Activated T-cell treated with anti-CD3 and anti-CD28 coated beads, Interleukin-2, amount 50 U/mL, for 72 hours (primary cell): ENCODE measurements at regions not wholly inside any gene's neighbourhood (a gene's known extent, or its start where the extent isn't known, plus 50 kb on each side); places are given as distances from the start of the nearest gene placed in this dataset.
"Not testable (repeated sequence)": the region's sequence is repeated elsewhere in the genome, so short reads cannot be mapped to it uniquely, and the experiment has no call there.

Experiments
- ATAC-seq, 2 donors: fragments of 150-1000 bp; cut with Tn5 transposase; replicated peaks in 1 of 2; 2 replicates each; pipeline ENCODE4 v1.10.0; 2021; ENCODE audit warnings: moderate library complexity in 2 of 2, mild to moderate bottlenecking in 1 of 2
- DNase-seq, 2 donors: peaks; one replicate each; pipeline ENCODE4 v3.0.0; 2021 to 2022; ENCODE audit warnings: mixed read lengths in 1 of 2
- H3K27ac Mint-ChIP-seq: one replicate; pipeline ENCODE4 v1.8.0; 2022; ENCODE audit warnings: mild to moderate bottlenecking, moderate library complexity, mixed read lengths
- H3K27me3 Mint-ChIP-seq: one replicate; pipeline ENCODE4 v1.8.0; 2022; ENCODE audit warnings: low read depth, mixed read lengths
- H3K36me3 Mint-ChIP-seq, 2 donors: one replicate each; pipeline ENCODE4 v1.8.0; 2022; ENCODE audit warnings: mixed read lengths in 2 of 2, mild to moderate bottlenecking in 1 of 2; ENCODE audit not compliant: insufficient read depth in 2 of 2
- H3K4me1 Mint-ChIP-seq: one replicate; pipeline ENCODE4 v1.8.0; 2022; ENCODE audit warnings: low read depth, mixed read lengths
- H3K4me3 Mint-ChIP-seq, 2 donors: one replicate each; pipeline ENCODE4 v1.8.0; 2022; ENCODE audit warnings: mild to moderate bottlenecking in 2 of 2, mixed read lengths in 2 of 2, moderate library complexity in 2 of 2
- H3K9me3 Mint-ChIP-seq, 2 donors: one replicate each; pipeline ENCODE4 v1.8.0; 2022; ENCODE audit warnings: mixed read lengths in 2 of 2

DNA sequence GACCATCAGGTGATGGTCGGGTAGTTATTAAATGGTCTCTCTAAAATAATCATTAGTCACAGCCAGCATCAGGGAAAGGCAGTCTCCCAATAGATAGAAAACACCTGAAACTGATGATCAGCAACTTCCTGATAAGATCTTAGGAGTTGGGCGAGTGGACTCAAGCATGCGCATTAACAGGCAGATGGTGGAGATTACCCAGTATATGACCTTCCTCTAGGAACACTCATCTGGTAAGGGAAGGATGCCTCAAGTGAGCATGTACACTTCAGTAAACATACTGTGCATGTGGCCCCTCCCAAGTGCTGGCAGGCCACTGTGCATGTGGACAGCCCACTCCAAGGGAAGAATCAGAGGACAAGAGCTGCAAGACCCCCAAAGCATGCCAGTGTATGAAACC is 105.9 kb downstream of the ABCC12 start:
- Mint-ChIP-seq H3K27ac (no peak overlapping the region), H3K4me1 (no peaks in the 10 kb centered on the region), H3K9me3 (no peaks in the 10 kb centered on the region), H3K4me3 (no peak overlapping the region), H3K36me3 (no peaks in the 10 kb centered on the region), H3K27me3 (peaks cover 50% of the 10 kb centered on the region)
- no peak for DNase-seq
- ATAC-seq: no peak

DNA sequence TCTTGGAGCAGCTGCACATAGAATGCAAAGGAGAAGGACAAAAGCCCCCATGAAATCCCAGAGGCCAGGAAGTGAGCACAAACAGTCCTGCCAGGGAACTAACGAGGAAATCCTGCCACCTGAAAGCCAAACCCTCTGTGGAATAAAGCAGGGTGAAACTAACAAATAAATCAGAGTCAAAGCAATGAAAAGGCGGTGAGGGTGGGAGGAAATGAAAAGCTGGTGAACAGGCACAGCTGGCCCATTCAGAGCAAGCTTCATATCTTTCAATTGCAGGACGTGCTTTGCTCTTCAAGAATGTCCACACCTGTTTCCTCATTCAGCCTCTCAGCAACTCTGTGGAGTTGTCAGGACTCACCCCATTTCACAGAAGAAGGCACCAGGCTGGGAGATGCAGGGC is 108.1 kb downstream of the ABCC12 start:
- ATAC-seq: no peak
- H3K36me3 Mint-ChIP-seq: no peaks in the 10 kb centered on the region
- no peak overlapping the region for H3K27ac Mint-ChIP-seq
- H3K4me3 Mint-ChIP-seq: no peak overlapping the region
- no peak for DNase-seq
- H3K4me1 Mint-ChIP-seq: no peaks in the 10 kb centered on the region
- H3K9me3 Mint-ChIP-seq: no peaks in the 10 kb centered on the region
- H3K27me3 Mint-ChIP-seq: peaks cover 30% of the 10 kb centered on the region

DNA sequence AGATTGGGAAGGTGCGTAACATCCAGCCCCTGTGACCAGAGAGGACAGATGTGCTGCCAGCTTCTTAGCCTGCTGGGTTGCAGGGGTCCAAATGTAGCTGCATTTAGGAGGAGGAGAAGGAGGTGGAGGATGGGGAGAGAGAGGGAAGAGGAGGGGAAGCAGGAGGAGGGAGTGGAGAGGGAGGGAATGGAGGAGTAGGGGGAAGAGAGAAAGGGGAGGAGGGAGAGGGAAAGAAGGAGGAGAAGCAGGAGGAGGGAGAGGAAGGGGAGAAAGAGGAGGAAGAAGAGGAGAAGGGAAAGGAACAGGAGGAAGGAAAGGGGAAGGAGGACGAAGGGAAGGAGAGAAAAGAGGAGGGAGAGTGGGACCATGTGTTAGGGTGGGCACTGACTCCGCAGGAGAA is 108.6 kb downstream of the ABCC12 start:
- Mint-ChIP-seq H3K4me1 (no peaks in the 10 kb centered on the region), H3K4me3 (no peak overlapping the region), H3K27ac (no peak overlapping the region), H3K9me3 (no peaks in the 10 kb centered on the region), H3K27me3 (peaks cover 25% of the 10 kb centered on the region), H3K36me3 (no peaks in the 10 kb centered on the region)
- no peak for DNase-seq
- ATAC-seq: no peak

DNA sequence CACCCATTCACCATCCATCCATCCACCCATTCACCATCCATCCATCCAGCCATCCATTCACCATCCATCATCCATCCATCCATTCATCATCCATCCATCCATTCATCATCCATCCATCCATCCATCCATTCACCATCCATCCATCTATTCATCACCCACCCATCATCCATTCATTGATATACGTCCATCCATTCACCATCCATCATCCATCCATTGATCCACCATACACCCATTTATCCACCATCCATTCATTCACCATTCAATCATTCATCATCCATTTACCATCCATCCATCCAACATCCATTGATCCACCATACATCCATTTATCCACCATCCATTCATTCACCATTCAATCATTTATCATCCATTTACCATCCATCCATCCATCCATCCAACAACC is 111.7 kb downstream of the ABCC12 start:
- Mint-ChIP-seq H3K9me3 (no peaks in the 10 kb centered on the region), H3K27ac (no peak overlapping the region), H3K36me3 (no peaks in the 10 kb centered on the region), H3K4me1 (no peaks in the 10 kb centered on the region), H3K4me3 (no peak overlapping the region), H3K27me3 (peaks cover 14% of the 10 kb centered on the region)
- DNase-seq: no peak
- ATAC-seq: no peak

DNA sequence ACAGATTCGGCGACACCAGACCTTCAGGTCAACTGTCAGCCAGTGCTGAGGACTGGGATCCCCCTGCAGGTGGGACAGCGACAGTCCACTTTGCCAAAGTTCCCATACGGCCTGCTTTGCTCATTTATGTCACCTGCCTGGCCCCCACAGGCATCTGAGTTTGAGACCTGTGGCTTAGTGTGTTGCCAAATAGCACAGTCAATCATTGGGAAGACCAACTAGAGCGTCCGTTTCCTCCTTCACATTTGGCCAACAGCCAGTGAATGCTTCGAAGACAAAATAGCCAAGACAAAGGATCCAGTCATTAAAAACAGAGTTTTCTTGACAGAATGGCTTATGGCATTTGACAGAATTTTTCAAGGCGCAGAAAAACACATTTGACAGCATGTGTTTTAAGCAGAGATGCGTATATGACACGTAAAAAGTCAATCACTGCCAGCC is 113.8 kb downstream of the ABCC12 start:
- H3K4me3 Mint-ChIP-seq: no peak overlapping the region

DNA sequence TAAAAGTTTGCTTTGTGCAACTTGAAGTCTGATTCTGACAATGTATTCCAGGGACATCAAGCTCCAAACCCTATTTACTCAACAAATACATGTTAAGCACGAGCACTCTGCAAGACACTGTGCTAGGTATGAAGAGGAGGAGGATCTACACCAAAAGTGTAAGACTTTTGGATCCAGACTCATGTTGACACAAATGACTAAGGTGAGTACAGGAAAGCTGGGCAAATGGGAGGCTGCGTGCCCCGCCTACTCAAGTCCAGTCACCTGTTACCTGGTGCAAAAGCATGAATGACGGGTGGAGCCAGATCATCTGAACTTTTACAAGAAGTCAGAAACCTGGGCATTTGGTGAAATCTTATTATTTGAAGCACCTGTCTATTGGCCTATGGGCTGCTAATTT is 120.7 kb downstream of the ABCC12 start:
- Mint-ChIP-seq H3K27ac (no peak overlapping the region), H3K4me3 (no peak overlapping the region), H3K4me1 (no peaks in the 10 kb centered on the region), H3K9me3 (no peaks in the 10 kb centered on the region), H3K27me3 (peaks cover 7% of the 10 kb centered on the region), H3K36me3 (no peaks in the 10 kb centered on the region)
- DNase-seq (no peak), ATAC-seq (no peak)

More for the DNA sequence above, 113.8 kb downstream of the ABCC12 start:
- H3K9me3 Mint-ChIP-seq: no peaks in the 10 kb centered on the region
- no peak for DNase-seq
- peaks cover 11% of the 10 kb centered on the region for H3K27me3 Mint-ChIP-seq
- no peaks in the 10 kb centered on the region for H3K36me3 Mint-ChIP-seq
- no peak for ATAC-seq
- H3K4me1 Mint-ChIP-seq: no peaks in the 10 kb centered on the region
- no peak overlapping the region for H3K27ac Mint-ChIP-seq

DNA sequence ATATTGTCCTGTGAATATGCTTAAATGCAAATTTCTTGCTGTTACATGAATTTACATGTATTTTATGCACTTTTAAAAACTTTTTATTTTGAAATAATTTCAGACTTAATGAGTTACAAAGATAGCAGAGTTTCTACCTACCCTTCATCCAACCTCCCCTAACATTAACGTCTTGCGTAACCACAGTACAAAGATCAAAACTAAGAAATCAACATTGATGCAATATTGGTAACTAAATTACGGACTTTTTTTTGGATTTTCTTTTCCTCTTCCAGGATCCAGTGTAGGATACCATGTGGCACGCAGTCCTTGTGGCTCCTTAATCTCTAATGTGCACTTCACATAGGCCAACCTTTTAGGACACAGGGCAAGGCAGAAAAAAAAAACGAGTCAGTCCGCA is 124.9 kb downstream of the ABCC12 start:
- DNase-seq (no peak), ATAC-seq (no peak)
- H3K9me3 Mint-ChIP-seq: no peaks in the 10 kb centered on the region
- no peaks in the 10 kb centered on the region for H3K4me1 Mint-ChIP-seq
- no peak overlapping the region for H3K27ac Mint-ChIP-seq
- no peaks in the 10 kb centered on the region for H3K36me3 Mint-ChIP-seq
- no peak overlapping the region for H3K4me3 Mint-ChIP-seq
- peaks cover 13% of the 10 kb centered on the region for H3K27me3 Mint-ChIP-seq

DNA sequence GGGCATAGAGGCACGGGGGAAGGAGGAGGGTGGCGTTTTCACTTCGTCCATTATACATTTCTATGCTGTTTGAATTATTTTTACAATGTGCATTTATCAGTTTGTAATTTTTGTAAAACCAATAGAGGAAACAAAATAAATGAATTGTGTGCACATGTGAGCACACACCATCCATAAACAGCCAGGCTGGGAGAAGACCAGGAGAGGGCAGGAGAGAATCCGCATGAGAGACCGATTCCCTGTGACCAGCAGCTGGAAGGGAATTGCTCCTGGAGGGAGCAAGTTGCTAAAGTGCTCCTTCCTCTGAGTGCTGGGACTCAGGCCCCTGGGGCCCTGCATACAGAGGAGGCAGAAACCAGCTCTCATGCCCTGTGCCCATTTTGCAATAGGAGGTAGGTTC is 126.0 kb downstream of the ABCC12 start:
- H3K9me3 Mint-ChIP-seq: no peaks in the 10 kb centered on the region
- no peak overlapping the region for H3K4me3 Mint-ChIP-seq
- peaks cover 9% of the 10 kb centered on the region for H3K27me3 Mint-ChIP-seq
- ATAC-seq: no peak
- no peaks in the 10 kb centered on the region for H3K36me3 Mint-ChIP-seq
- H3K27ac Mint-ChIP-seq: no peak overlapping the region
- DNase-seq: no peak
- H3K4me1 Mint-ChIP-seq: no peaks in the 10 kb centered on the region

DNA sequence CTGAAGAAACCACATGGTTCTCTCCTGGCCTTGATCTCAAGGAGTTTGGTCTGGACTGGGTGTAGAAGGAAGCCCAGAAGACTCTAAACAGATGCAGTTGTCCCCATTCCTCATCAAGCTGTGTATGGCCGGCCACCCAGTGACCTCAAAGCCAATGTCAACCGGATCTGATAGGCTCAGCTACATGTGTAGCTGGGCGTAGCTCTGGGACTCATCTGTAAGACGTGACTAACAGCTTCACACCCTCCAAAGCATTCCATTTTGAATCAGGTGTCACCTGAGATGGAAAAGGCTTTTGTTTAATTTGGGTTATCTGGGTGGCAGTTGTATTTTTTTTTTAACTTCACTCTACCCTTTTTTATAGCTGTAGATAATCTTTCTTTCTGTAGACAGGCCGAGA is 130.4 kb downstream of the ABCC12 start:
- H3K4me3 Mint-ChIP-seq: no peak overlapping the region
- H3K27ac Mint-ChIP-seq: no peak overlapping the region
- no peaks in the 10 kb centered on the region for H3K4me1 Mint-ChIP-seq
- DNase-seq (no peak), ATAC-seq (no peak)
- no peaks in the 10 kb centered on the region for H3K36me3 Mint-ChIP-seq
- H3K27me3 Mint-ChIP-seq: peaks cover 12% of the 10 kb centered on the region
- H3K9me3 Mint-ChIP-seq: no peaks in the 10 kb centered on the region

DNA sequence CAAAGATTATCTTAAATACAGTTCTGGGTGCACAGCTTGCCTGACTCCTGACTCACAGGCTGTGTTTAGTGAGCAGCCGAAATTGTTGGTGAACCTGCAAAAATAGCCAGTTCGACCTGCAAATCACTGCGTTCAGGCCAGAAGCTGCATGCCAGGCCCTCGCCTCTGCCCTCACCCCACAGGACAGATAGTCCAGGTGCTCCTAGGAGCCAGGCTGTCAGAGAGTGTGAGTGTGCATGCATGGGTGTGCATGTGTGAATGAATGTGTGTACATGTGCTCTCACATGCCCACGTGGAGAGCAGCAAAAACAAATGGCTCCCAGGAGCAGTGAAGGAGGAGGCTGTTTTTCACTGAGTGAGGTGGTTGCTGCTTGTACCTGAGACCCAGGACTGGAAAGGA is 131.8 kb downstream of the ABCC12 start:
- no peak for DNase-seq
- no peaks in the 10 kb centered on the region for H3K9me3 Mint-ChIP-seq
- H3K4me1 Mint-ChIP-seq: no peaks in the 10 kb centered on the region
- no peak for ATAC-seq
- H3K27me3 Mint-ChIP-seq: peaks cover 6% of the 10 kb centered on the region
- no peaks in the 10 kb centered on the region for H3K36me3 Mint-ChIP-seq
- no peak overlapping the region for H3K4me3 Mint-ChIP-seq
- H3K27ac Mint-ChIP-seq: no peak overlapping the region

DNA sequence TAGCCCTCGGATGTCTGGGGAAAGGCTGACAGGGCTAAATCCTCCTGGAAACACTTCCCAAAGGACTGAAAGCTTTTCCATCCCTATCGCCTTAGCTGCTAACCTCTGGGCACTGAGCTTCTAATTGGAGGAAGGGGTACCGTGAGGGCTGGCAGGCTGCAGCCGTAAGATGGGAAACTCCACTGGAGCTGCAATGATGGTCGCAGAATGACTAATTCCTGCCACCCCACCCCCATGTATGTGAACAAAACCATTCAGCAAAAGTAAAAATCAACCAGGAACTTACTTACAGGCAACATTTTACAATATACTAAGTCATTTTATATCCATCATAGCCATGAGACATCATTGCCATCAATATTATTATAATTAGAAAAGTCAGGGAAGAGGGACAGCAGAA is 133.3 kb downstream of the ABCC12 start:
- no peak for DNase-seq

DNA sequence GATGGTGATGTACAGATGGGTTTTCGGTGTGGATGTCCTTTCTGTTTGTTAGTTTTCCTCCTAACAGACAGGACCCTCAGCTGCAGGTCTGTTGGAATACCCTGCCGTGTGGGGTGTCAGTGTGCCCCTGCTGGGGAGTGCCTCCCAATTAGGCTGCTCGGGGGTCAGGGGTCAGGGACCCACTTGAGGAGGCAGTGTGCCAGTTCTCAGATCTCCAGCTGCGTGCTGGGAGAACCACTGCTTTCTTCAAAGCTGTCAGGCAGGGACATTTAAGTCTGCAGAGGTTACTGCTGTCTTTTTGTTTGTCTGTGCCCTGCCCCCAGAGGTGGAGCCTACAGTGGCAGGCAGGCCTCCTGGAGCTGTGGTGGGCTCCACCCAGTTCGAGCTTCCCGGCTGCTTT is 135.2 kb downstream of the ABCC12 start:
- not testable (repeated sequence) for H3K27me3 Mint-ChIP-seq, DNase-seq, H3K36me3 Mint-ChIP-seq, H3K4me3 Mint-ChIP-seq, H3K9me3 Mint-ChIP-seq, ATAC-seq, H3K27ac Mint-ChIP-seq, H3K4me1 Mint-ChIP-seq

More for the DNA sequence above, 133.3 kb downstream of the ABCC12 start:
- Mint-ChIP-seq H3K4me1 (no peaks in the 10 kb centered on the region), H3K4me3 (no peak overlapping the region), H3K9me3 (no peaks in the 10 kb centered on the region), H3K27ac (no peak overlapping the region), H3K27me3 (peaks cover 6% of the 10 kb centered on the region), H3K36me3 (no peaks in the 10 kb centered on the region)
- ATAC-seq: no peak

DNA sequence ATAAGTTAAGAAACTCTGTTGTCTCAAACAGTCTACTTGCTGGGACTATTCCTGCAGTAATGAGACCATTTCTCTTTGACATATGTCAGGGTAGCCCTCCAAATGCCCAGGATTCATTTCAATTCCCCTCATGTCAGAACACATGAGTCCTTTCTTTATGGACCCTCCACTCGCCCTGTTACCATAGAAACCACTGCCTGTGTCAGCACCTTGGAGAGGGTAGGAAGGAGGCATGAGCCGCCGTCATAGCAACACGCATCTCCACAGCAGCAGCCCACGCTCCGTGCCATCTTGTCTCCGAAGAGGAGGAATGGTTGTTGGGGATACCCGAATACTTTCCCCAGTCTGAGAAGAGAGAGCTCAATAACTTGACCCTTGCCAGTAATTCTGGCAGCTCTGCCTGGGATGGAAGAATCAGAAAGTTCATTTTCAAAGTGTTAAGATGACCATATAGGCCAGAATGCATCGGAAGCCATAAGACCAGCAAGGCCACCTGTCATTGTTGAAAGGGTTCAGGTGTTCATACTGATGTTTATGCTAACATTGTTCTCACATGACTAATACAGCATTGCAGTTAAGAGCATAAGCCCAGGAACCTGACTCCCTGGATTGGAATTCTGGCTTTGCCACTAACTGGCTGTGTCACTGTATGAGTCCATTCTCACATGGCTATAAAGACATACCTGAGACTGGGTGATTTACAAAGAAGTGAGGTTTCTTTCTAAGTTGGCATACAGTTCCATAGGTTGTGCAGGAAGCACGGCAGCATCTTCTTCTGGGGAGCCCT is 141.3 kb downstream of the ABCC12 start:
- peaks cover 0 to 4% of the 10 kb centered on the region in 2 donors for H3K9me3 Mint-ChIP-seq
- DNase-seq: no peak
- no peak overlapping the region for H3K27ac Mint-ChIP-seq
- H3K4me3 Mint-ChIP-seq: no peak overlapping the region
- no peak for ATAC-seq
- H3K27me3 Mint-ChIP-seq: no peaks in the 10 kb centered on the region
- no peaks in the 10 kb centered on the region for H3K36me3 Mint-ChIP-seq
- no peaks in the 10 kb centered on the region for H3K4me1 Mint-ChIP-seq

DNA sequence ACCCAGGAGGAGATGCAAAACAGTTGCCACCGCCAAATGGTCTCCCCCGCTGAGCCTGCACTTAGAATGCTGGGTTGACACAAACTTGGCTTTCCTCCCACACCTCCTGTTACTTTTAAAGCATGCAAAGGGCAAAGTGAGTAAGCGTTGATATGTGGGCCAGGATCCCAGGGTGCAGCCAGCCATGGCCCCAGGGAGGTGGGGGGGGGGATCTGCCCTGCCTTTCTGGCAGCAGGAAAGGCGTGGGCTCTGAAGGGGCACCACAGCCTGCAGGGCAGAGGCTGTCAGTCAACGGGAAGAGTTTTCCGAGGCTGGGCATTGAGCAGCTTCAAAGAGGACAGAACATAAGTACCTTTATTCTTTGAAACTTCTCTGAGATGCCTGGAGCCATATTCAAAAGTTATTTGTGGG is 142.3 kb downstream of the ABCC12 start:
- peaks cover 0 to 4% of the 10 kb centered on the region in 2 donors for H3K9me3 Mint-ChIP-seq
- H3K4me3 Mint-ChIP-seq: no peak overlapping the region
- ATAC-seq: no peak
- no peaks in the 10 kb centered on the region for H3K27me3 Mint-ChIP-seq
- no peaks in the 10 kb centered on the region for H3K4me1 Mint-ChIP-seq
- no peaks in the 10 kb centered on the region for H3K36me3 Mint-ChIP-seq
- no peak overlapping the region for H3K27ac Mint-ChIP-seq
- no peak for DNase-seq
